HG03378 (cell line): ENCODE measurements at regions not wholly inside any gene's neighbourhood (a gene's known extent, or its start where the extent isn't known, plus 50 kb on each side); places are given as distances from the start of the nearest gene placed in this dataset.
"Not testable (repeated sequence)": the region's sequence is repeated elsewhere in the genome, so short reads cannot be mapped to it uniquely, and the experiment has no call there.

Source experiments
- ATAC-seq: cut with Tn5 transposase; IDR thresholded peaks from one replicate; pipeline ENCODE4 v1.9.1; 2021; ENCODE audit warnings: mild to moderate bottlenecking, moderate library complexity; ENCODE audit not compliant: unreplicated experiment

DNA sequence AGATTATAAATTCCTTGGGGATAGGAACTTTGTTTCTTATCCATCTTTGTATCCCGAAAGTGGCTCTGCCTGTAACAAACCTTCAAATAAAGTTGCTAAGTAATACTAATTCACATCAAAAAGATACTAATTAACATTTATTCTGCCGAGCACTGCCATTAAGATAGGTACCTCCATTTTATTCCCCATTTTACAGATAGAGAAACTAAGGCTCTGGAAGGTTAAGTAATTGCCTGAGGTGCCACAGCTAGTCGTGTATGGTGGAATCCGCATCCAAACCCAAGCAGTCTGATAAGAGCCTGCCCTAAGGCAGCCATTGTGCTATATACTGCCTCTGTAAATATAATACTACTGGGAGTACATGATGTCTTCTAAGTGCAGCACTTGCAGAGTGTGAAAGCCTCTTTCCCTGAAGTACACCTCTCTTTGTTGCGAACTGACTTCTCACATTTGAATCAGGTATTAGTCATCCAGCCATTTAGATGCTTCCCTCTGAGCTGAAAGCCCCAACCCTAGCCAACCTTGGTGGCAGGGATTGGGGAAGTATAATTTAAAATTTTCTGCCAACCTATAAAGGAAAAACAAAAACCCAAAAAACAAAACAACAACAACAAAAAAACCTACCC is 78.5 kb upstream of the CHD2 start:
- ATAC-seq = no peak

DNA sequence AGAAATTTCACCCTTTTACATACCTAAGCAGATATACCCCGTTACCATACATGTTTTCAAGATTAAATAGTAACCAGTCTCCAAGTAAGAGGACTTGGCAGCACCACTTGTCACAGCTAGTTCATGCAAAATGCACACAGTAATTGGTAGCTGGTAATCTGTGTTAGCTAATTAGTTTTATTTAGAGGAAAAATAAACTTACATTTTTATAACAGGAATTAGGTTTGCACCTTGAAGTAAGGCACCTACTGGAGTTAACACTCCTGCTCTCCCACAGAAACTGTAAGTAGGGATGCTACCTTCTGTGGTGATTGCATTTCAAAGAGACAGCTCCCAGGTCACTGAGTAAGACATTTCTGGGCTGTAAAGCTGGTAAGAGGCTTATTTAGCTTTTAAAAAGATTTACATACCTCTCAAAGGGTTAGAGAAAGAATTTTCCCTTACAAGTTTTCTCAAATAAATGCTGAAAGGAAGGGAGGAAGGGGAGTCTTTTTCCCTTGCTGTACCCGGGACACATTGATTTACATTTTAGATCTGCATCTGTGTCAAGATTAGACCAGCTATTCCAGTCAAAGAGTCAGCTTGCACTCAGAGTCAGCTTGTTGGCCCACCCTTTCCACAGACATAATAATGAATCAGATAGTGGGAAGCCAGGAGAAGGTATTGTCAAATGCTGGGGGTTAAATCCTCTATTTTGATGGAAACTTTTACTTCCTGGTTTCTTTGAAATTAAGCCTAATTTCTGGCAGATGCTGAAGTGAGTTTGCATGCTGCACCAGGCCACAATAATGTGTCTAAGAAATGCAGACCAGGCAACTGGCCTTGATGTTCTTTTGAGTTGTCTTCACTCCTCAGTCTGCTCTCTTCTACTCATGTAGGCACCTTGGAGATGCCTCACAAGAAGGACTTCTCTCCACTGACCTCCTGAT is 77.6 kb upstream of the CHD2 start:
- ATAC-seq = no peak

DNA sequence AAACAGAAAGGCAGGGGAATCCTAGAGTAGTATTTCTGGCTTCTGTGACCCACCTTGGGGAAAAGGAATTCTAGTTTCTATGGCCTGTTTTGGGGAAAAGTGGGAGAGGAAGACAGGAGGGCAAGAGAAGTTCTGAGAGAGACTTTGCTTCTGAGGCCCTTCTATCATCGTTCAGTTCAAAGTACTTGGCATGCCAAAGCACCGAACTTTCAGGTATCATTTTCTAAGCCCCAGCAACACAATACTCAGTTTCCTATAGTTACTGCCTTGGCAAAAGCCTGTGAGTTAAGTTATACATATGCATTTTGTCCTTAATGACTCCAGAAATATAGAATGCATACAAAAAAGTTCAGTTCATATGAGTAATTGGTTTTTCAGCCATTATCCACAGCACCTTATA is 74.1 kb upstream of the CHD2 start:
- ATAC-seq = no peak

DNA sequence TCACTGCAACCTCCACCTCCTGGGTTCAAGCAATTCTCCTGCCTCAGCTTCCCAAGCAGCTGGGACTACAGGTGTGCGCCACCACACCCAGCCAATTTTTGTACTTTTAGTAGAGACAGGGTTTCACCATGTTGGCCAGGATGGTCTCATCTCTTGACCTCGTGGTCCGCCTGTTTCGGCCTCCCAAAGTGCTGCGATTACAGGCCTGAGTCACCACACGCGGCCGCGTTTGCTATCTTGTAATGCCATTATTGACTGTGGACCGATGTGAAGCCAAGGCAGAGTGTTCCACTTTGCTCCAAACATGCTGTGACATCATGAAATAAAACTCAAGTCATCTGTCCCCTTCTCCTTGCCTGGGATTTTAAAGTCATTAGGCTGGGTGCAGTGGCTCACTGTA is 72.1 kb upstream of the CHD2 start:
- ATAC-seq = not testable (repeated sequence)

DNA sequence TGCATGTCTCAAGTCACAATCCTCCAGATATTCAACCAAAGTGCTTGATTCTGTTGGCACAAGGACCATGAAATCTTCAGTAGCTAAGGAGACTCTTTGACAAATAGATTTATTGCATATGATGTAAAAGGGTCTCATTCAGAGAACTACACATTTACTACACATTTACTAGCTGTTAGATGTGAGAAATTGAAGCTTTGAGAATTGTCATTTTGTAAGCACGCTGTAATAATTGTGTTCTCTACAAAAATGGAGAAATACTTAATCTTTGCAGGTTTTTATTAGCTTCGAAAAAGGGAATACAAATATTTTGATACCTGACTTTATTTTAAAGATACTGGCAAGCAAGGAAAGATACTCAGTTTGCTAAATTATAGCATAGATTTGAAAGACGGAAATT is 70.2 kb upstream of the CHD2 start:
- ATAC-seq = no peak

DNA sequence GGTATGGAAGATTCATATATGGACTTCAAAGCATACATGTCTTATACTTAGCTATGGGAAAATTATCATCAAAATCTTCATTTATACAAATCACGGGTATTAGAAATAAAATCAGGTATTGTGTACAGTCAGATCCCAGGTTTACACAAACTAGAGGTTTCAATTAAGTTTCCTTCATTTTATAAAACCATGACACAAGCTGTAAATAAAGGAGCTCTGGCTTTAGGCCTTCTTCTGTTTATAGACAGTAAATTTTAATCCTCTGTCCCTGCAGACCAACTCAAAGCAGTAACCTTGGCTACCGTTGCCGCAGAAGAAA is 68.8 kb upstream of the CHD2 start:
- ATAC-seq = no peak

DNA sequence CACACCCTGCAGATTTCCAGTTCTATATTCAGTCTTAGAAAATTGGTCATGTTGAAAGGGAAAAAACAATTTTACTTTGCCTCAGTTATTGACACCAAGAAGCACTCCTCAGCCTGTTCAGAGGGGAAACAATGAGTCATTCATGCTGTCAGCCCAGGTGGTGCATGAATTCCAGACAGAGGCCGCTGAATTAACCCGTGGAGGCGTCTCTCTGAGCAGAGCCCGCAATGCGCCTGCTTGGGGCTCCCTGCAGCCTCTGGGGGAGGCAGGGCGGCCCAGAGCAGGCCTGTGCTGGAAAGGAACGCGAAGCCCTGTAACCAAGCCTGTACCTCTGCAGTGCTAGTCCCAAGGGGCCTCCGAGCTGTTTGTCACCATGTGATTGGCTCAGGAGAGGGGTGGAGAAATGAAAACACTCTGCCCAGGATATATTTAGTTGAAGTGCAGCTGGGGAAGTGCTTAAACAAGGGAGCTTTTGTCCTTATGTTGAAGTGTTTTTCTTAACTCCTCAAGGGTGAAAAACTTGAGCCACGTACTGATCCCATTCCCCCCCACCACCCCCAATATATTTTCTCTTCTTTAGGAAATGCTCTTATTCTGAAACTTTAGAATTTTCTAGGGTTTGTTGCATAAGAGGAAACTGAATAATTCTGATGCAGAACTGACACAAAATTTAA is 68.3 kb upstream of the CHD2 start:
- peak; percentile 96 for ATAC-seq

DNA sequence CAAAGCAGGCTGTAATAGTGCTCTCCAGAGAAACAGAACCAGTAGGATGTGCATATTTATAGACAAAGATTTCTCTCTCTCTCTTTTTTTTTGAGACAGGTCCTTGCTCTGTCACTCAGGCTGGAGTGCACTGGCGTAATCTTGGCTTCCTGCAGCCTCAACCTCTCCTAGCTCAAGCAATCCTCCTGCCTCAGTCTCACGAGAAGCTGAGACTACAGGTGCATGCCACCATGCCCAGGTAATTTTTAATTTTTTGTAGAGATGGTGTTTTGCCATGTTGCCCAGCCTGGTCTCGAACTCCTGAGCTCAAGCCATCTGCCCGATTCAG is 67.1 kb upstream of the CHD2 start:
- no peak for ATAC-seq

DNA sequence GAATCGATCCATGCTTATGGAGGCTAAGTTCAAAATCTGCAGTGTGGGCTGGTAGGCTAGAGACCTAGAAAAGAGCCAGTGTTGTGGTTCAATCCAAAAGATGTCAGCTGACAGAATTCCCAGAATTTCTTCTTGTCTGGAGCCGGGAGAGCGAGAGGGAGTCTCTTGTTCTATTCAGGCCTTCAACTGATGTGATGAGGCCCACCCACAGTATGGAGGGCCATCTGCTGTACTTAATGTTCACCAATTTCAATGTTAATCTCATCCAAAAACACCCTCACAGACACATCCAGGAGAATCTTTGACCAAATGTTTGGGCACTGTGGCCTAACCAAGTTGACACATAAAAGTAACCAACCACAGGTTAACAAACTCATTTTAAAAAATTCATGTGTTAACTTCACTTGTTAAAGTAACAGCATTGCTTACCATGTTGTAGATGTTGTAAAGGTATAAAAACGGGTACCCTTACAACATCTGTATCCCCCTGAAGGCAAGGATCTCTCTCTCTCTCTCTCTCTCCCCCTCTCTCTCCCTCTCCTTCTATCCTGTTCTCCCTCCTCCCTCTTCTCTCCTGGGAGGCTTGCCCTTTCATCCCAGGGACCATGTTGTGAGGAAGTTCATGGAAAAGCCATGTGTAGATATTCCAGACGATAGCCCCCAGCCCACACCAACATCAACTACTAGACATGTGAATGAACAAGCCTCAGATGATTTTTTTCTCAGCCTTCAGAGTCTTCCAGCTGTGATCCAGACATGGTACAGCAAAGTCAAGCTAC is 66.4 kb upstream of the CHD2 start:
- ATAC-seq = no peak

DNA sequence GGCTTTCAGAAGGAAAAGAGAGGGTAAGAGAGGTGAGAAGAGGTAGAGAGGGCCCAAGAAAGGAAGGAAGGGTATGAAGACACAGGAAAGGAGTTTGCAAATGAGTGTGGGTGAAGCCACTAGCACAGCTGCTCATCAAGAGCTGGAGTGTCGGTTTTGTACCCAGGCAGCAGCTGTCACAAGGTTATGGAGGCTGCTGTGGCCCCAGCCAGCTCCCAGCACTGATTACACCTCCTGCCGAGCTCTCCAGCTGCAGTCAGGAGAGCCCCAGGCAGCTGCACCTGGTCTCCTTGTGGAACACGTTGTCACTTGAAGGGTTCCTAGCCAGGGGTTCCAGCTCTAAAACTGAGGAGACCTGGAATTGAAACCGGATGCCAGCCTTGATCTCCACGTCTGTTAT is 60.4 kb upstream of the CHD2 start:
- peak; percentile 72 for ATAC-seq

DNA sequence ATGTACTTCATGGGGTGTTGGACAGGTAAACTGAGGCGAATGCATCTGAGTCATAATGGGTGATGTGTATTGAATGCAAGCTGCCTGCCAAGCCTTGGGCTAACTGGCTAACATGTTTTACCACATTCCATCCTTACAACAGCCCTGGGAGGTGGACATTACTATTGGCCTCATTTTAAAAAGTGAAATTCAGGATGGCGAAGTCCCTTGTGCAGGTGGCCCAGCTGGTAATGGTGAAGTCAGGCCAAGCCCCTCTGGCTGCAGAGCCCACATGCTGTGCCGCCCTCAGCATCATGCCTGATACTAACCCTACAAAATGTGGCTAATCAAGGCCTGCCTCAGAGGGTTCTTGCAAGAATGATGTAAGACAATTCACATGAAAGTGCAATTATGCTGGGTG is 60.0 kb upstream of the CHD2 start:
- no peak for ATAC-seq

DNA sequence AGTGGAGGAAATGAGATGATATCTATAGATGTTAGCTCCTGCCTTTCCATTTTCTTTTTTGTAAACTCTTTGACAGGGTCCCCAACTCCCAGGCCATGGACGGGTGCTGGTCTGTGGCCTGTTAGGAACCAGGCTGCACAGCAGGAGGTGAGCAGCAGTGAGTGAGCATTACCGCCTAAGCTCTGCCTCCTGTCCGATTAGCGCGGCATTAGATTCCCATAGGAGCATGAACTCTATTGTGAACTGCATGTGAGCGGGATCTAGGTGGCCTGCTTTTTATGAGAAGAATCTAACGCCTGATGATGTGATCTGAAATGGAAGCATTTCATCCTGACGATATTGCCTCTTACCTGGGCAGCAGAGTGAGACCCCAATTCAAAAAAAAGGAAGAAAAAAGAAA is 56.8 kb upstream of the CHD2 start:
- ATAC-seq = no peak

DNA sequence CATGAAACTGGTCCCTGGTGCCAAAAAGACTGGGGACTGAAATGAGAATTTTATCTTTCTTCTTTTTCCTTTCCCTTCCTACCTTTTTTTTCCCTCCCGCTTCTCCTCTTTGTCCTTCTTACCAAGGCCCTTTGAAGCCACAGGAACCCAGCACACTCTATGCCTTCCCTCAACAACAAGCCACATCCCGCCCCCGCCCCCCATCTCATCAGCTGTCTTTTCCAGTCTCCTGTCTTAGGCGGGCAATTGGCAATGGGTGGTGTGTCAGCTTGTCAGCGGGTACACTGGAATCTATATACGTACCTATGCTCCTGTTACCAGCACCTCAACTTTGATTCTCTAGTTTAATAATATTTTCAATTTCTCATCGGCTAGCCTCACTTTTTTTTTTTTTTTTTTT is 56.3 kb upstream of the CHD2 start:
- ATAC-seq = no peak

DNA sequence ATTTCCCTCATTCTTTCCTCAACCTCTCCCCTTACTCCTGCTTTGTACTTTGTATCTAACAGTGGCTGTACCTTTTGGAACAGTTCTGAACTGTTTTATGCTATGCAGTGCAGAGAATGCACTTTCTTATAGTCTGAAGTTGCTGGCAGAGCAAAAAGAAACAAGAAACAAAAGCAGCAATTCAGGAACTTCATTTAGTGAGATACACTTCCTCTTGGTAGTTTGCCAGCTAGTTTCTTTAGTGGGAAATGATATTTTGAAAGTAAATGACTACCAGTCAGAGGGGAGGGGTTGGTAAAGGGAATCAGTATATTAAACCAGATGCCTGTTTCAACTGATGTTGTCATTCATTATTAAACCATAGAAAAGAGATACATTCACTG is 55.0 kb upstream of the CHD2 start:
- no peak for ATAC-seq

DNA sequence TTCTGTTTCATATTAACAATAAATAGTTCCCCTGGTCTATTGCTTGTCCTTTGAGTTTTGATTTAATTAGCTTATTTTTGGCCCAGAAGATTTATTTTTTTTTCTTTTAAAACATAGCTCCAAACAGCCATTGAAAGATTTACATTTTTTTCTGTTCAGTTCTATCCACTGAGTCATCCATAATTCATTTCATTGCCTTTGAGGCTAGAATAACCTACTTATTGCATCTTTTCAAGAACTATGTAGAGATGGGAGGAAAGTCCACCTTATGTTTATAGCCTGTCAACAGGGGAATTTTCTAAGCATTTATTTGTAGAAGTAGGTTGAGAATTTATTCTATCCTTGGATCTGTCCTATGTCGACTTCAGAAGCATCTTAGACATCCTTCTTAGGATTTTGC is 53.4 kb upstream of the CHD2 start:
- no peak for ATAC-seq

DNA sequence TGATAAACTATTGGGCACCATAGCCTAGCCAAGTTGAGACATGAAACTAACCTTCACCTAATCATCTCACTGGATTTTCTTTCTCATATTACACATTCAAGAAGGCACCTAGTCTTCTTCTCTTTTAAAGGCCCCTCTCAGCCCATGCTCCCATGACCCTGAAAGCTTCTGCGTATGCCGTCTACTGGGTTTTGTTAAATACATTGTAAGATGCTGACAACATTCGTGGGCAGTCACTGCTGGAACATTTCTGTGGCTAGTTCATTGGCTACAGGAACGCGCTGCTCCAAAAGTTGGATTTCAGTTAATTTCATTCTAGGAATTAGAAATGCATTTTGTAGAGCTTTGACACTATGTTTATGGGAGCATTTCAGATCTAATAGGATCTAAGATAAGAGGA is 52.3 kb upstream of the CHD2 start:
- no peak for ATAC-seq

DNA sequence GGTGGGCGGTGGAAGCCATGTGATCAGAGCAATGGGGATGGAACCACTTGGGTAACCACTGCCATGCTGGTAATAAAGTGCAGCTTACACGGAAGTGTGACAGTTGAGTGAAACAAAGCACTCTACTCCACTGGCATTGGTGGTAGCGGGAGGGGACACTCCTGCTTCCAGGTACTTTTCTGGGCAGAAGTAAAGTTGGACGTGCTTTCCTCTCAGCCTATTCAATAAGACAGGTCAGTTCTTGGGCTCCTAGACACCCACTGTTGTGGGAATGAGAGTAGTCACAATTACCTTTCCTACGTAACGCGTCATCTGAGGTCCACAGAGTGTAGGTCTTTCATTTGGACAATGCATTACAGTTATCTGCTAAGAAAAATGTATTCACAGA is 51.7 kb upstream of the CHD2 start:
- no peak for ATAC-seq

DNA sequence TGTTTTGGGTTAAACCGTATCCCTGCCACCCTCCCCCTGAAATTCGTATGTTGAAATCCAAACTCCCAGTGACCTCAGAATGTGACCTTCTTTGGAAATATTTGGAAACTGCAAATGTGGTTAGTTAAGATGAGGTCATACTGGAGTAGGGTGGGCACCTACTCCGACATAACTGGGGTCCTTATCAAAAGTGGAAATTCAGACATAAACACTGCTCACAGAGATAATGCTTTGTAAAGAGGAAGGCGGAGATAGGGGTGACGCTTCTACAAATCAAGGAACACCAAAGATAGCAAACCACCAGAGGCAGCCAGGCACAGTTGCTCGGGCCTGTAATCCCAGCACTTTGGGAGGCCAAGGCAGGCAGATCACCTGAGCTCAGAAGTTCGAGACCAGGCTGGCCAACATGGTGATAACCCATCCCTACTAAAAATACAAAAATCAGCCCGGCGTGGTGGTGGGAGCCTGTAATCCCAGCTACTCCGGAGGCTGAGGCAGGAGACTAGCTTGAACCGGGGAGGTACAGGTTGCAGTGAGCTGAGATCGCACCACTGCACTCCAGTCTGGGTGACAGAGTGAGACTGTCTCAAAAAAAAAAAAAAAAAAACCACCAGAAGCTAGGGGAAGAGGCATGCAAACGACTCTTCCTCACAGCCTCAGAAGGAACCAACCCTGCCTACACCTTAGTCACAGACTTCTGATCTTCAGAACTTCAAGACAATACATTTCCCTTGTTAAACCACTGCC is 51.1 kb upstream of the CHD2 start:
- peak; percentile 67 for ATAC-seq

DNA sequence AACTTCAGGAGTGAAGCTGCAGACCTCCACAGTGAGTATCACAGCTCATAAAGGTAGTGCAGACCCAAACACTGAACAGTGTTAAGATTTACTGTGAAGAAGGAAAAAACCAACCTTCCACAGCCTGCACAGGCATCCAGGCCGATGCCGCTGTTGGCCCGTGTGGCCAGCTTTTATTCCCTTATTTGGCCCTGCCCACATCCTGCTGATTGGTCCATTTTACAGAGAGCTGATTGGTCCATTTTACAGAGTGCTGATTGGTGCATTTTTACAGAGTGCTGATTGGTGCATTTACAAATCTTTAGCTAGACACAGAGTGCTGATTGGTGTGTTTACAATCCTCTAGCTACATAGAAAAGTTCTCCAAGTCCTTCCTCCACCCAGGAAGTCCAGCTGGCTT is 49.9 kb upstream of the CHD2 start:
- ATAC-seq = not testable (repeated sequence)
